HL-60 (cell line): ENCODE measurements at regions not wholly inside any gene's neighbourhood (a gene's known extent, or its start where the extent isn't known, plus 50 kb on each side); places are given as distances from the start of the nearest gene placed in this dataset.

Source experiments
- GABPA ChIP-seq: IDR thresholded peaks from 2 replicates; pipeline ENCODE4 v1.6.1; 2012; ENCODE audit warnings: low read depth
- POLR2AphosphoS5 ChIP-seq: IDR thresholded peaks from 2 replicates; pipeline ENCODE4 v1.6.1; 2012; ENCODE audit warnings: low read depth
- TF ChIP-seq, protein P1 (sequence below): IDR thresholded peaks from one replicate; pipeline ENCODE4 v1.5.1; 2011; ENCODE audit warnings: low read length, control low read depth, inconsistent platforms; ENCODE audit not compliant: insufficient read depth

DNA sequence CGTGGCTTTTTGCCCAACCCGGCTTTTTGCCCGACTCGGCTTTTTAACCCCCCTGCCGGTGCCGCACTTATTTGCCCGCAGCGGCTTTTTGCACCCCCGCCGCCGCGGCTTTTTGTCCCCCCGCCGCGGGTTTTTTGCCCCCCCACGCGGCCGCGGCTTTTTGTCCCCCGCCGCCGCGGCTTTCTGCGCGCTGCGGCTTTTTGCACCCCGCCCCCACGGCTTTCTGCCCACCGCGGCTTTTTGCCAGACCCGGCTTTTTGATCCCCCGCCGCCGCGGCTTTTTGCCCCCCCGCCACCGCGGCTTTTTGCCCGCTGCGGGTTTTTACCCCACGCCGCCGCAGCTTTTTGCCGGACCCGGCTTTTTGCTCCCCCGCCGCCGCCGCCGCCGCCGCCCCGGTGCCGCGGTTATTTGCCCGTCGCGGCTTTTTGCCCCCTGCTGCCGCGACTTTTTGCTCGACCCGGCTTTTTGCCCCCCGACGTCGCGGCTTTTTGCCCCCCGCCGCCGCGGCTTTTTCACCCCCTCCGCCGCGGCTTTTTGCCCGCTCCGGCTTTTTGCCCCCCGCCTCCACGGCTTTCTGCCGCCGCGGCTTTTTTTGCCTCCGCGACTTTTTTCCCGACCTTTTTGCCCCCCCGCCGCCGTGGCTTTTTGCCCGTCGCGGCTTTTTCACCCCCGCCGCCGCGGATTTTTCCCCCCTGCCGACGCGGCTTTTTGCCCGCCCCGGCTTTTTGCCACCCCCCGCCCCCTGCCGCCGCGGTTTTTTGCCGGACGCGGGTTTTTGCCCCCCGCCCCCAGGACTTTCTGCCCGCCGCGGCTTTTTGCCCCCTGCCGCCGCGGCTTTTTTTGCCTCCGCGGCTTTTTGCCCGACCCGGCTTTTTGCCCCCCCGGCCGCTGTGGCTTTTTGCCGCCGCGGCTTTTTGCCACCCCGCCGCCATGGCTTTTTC, 2786.5 kb downstream of the RPIA start:
- TF ChIP-seq, protein P1, sequence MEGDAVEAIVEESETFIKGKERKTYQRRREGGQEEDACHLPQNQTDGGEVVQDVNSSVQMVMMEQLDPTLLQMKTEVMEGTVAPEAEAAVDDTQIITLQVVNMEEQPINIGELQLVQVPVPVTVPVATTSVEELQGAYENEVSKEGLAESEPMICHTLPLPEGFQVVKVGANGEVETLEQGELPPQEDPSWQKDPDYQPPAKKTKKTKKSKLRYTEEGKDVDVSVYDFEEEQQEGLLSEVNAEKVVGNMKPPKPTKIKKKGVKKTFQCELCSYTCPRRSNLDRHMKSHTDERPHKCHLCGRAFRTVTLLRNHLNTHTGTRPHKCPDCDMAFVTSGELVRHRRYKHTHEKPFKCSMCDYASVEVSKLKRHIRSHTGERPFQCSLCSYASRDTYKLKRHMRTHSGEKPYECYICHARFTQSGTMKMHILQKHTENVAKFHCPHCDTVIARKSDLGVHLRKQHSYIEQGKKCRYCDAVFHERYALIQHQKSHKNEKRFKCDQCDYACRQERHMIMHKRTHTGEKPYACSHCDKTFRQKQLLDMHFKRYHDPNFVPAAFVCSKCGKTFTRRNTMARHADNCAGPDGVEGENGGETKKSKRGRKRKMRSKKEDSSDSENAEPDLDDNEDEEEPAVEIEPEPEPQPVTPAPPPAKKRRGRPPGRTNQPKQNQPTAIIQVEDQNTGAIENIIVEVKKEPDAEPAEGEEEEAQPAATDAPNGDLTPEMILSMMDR = no peak
- no peak for TF ChIP-seq GABPA
- no peak for TF ChIP-seq POLR2AphosphoS5
